Nephron (organoid): ENCODE measurements at regions not wholly inside any gene's neighbourhood (a gene's known extent, or its start where the extent isn't known, plus 50 kb on each side); places are given as distances from the start of the nearest gene placed in this dataset.

Experiments
- H3K27ac Mint-ChIP-seq, 3 experiments: 2 replicates each; pipeline ENCODE4 v1.8.0; 2020; ENCODE audit warnings: mixed read lengths in 3 of 3, mild to moderate bottlenecking in 2 of 3, moderate library complexity in 1 of 3
- H3K27me3 Mint-ChIP-seq: 2 replicates; pipeline ENCODE4 v1.8.0; 2021; ENCODE audit warnings: low read depth, mild to moderate bottlenecking, moderate library complexity, mixed read lengths
- H3K36me3 Mint-ChIP-seq: 2 replicates; pipeline ENCODE4 v1.8.0; 2020; ENCODE audit warnings: low read depth, mixed read lengths
- H3K4me1 Mint-ChIP-seq: 2 replicates; pipeline ENCODE4 v1.8.0; 2020; ENCODE audit warnings: mixed read lengths
- H3K4me3 Mint-ChIP-seq, 3 experiments: 2 replicates each; pipeline ENCODE4 v1.8.0; 2020; ENCODE audit warnings: mild to moderate bottlenecking in 3 of 3, mixed read lengths in 3 of 3, moderate library complexity in 2 of 3
- H3K9me3 Mint-ChIP-seq: 2 replicates; pipeline ENCODE4 v1.8.0; 2020; ENCODE audit warnings: mixed read lengths
- CTCF ChIP-seq, 3 experiments: fragments of 200-600 bp; sonication (generic); IDR thresholded peaks; one replicate each; pipeline ENCODE4 v1.5.0; 2021; ENCODE audit warnings: antibody characterized with exemption in 3 of 3; ENCODE audit not compliant: unreplicated experiment in 3 of 3

GRCh38 chr15:70501849-70502248 lies 261.5 kb downstream of the UACA start:
- peaks cover 27% of the 10 kb centered on the region for H3K27me3 Mint-ChIP-seq
- H3K4me1 Mint-ChIP-seq, result peaks cover 48% of the 10 kb centered on the region
- TF ChIP-seq CTCF (IDR thresholded peaks at IDR 0.05; ENCODE audit: unreplicated experiment in 3 of 3), result no peak
- no peak overlapping the region for H3K4me3 Mint-ChIP-seq
- H3K9me3 Mint-ChIP-seq, result no peaks in the 10 kb centered on the region
- no peaks in the 10 kb centered on the region for H3K36me3 Mint-ChIP-seq
- H3K27ac Mint-ChIP-seq, result no peak overlapping the region

GRCh38 chr15:70501121-70501727 lies 262.1 kb downstream of the UACA start:
- Mint-ChIP-seq H3K27ac (no peak overlapping the region), H3K4me3 (no peak overlapping the region), H3K9me3 (no peaks in the 10 kb centered on the region), H3K36me3 (no peaks in the 10 kb centered on the region), H3K4me1 (peaks cover 44% of the 10 kb centered on the region), H3K27me3 (peaks cover 27% of the 10 kb centered on the region)
- TF ChIP-seq CTCF (IDR thresholded peaks at IDR 0.05; ENCODE audit: unreplicated experiment in 3 of 3), result no peak

- TF ChIP-seq CTCF (IDR thresholded peaks at IDR 0.05; ENCODE audit: unreplicated experiment in 3 of 3), result no peak
- peak overlapping the region in 2 of 3 experiments; percentile 30 to 61 for H3K27ac Mint-ChIP-seq
- peaks cover 33% of the 10 kb centered on the region for H3K27me3 Mint-ChIP-seq
- H3K4me1 Mint-ChIP-seq, result peaks cover 42% of the 10 kb centered on the region
- H3K4me3 Mint-ChIP-seq, result no peak overlapping the region
- H3K36me3 Mint-ChIP-seq, result no peaks in the 10 kb centered on the region
- no peaks in the 10 kb centered on the region for H3K9me3 Mint-ChIP-seq
Observed at GRCh38 chr15:70499791-70500190, 263.6 kb downstream of the UACA start.

- Mint-ChIP-seq H3K36me3 (no peaks in the 10 kb centered on the region), H3K4me3 (no peak overlapping the region), H3K4me1 (peaks cover 46% of the 10 kb centered on the region), H3K27me3 (peaks cover 46% of the 10 kb centered on the region), H3K9me3 (no peaks in the 10 kb centered on the region), H3K27ac (no peak overlapping the region)
- no peak for TF ChIP-seq CTCF (IDR thresholded peaks at IDR 0.05; ENCODE audit: unreplicated experiment in 3 of 3)
Observed at GRCh38 chr15:70498096-70498626, 265.2 kb downstream of the UACA start.

- Mint-ChIP-seq H3K4me1 (peaks cover 46% of the 10 kb centered on the region), H3K27me3 (peaks cover 44% of the 10 kb centered on the region), H3K27ac (no peak overlapping the region), H3K4me3 (no peak overlapping the region), H3K9me3 (no peaks in the 10 kb centered on the region), H3K36me3 (no peaks in the 10 kb centered on the region)
- no peak for TF ChIP-seq CTCF (IDR thresholded peaks at IDR 0.05; ENCODE audit: unreplicated experiment in 3 of 3)
Observed at GRCh38 chr15:70497661-70498060, 265.7 kb downstream of the UACA start.

- peaks cover 50% of the 10 kb centered on the region for H3K4me1 Mint-ChIP-seq
- peaks cover 55% of the 10 kb centered on the region for H3K27me3 Mint-ChIP-seq
- TF ChIP-seq CTCF (IDR thresholded peaks at IDR 0.05; ENCODE audit: unreplicated experiment in 3 of 3), result no peak
- no peaks in the 10 kb centered on the region for H3K9me3 Mint-ChIP-seq
- no peak overlapping the region for H3K27ac Mint-ChIP-seq
- H3K36me3 Mint-ChIP-seq, result no peaks in the 10 kb centered on the region
- H3K4me3 Mint-ChIP-seq, result no peak overlapping the region
Observed at GRCh38 chr15:70495991-70496599, 267.3 kb downstream of the UACA start.
